AG04450 (cell line): ENCODE measurements at regions not wholly inside any gene's neighbourhood (a gene's known extent, or its start where the extent isn't known, plus 50 kb on each side); places are given as distances from the start of the nearest gene placed in this dataset.

Experiments
- CTCF ChIA-PET: fragments of 300-600, 350-600 bp; formaldehyde crosslinking; extraction: SDS; loops from one replicate; lab custom pipeline; 2022; ENCODE audit warnings: antibody characterized with exemption, inconsistent platforms; lab: Charles Lee
- POLR2A ChIA-PET: fragments of 350-600 bp; formaldehyde crosslinking; extraction: SDS; loops from one replicate; lab custom pipeline; 2021; ENCODE audit warnings: antibody characterized with exemption, inconsistent platforms; lab: Yijun Ruan, JAX
- DNase-seq: peaks from one replicate; pipeline ENCODE4 v3.0.0-alpha.2; 2011; ENCODE audit warnings: low read depth, low spot score
- H3K27ac ChIP-seq: one replicate; pipeline ENCODE4 v1.5.1; 2012; ENCODE audit warnings: low read depth, low read length, control low read depth
- H3K27me3 ChIP-seq: one replicate; pipeline ENCODE4 v1.6.0; 2012; ENCODE audit warnings: low read length; ENCODE audit not compliant: control insufficient read depth, insufficient read depth
- H3K4me3 ChIP-seq: 2 replicates; pipeline ENCODE4 v1.5.1; 2011; ENCODE audit warnings: mild to moderate bottlenecking, low read depth, low read length, control low read depth
- H3K9me3 ChIP-seq: 2 replicates; pipeline ENCODE4 v1.5.1; 2012; ENCODE audit warnings: low read length; ENCODE audit not compliant: control insufficient read depth, insufficient read depth
- CTCF ChIP-seq: IDR thresholded peaks from 2 replicates; pipeline ENCODE4 v1.5.1; 2011; ENCODE audit warnings: low read depth, low read length, control low read depth, inconsistent platforms

- Histone ChIP-seq H3K27ac (no peak overlapping the region), H3K27me3 (no peaks in the 10 kb centered on the region), H3K4me3 (no peak overlapping the region), H3K9me3 (peaks cover 17% of the 10 kb centered on the region)
- TF ChIP-seq CTCF: no peak
- CTCF ChIA-PET: no interaction called here
- DNase-seq: no peak
- POLR2A ChIA-PET: no interaction called here
These were observed 189.6 kb upstream of the SFSWAP start for GRCh38 chr12:131521326-131521725.

- Histone ChIP-seq H3K27ac (no peak overlapping the region), H3K27me3 (no peaks in the 10 kb centered on the region), H3K9me3 (peaks cover 57% of the 10 kb centered on the region), H3K4me3 (no peak overlapping the region)
- ChIA-PET POLR2A (no interaction called here), CTCF (no interaction called here)
- TF ChIP-seq CTCF: no peak
- no peak for DNase-seq
These were observed 184.9 kb upstream of the SFSWAP start for GRCh38 chr12:131525795-131526508.

- POLR2A ChIA-PET: no interaction called here
- H3K4me3 ChIP-seq: no peak overlapping the region
- no peaks in the 10 kb centered on the region for H3K27me3 ChIP-seq
- CTCF ChIA-PET: no interaction called here
- peaks cover 53% of the 10 kb centered on the region for H3K9me3 ChIP-seq
- TF ChIP-seq CTCF: no peak
- DNase-seq: no peak
- H3K27ac ChIP-seq: no peak overlapping the region
These were observed 183.8 kb upstream of the SFSWAP start for GRCh38 chr12:131527092-131527491.

- H3K4me3 ChIP-seq: no peak overlapping the region
- ChIA-PET CTCF (no interaction called here), POLR2A (no interaction called here)
- no peak for TF ChIP-seq CTCF
- no peak overlapping the region for H3K27ac ChIP-seq
- H3K27me3 ChIP-seq: no peaks in the 10 kb centered on the region
- peaks cover 54% of the 10 kb centered on the region for H3K9me3 ChIP-seq
- DNase-seq: no peak
These were observed 183.2 kb upstream of the SFSWAP start for GRCh38 chr12:131527736-131528135.

GRCh38 chr12:131528144-131528543 is 182.7 kb upstream of the SFSWAP start:
- H3K9me3 ChIP-seq: peaks cover 57% of the 10 kb centered on the region
- ChIA-PET POLR2A (no interaction called here), CTCF (no interaction called here)
- TF ChIP-seq CTCF: no peak
- no peak overlapping the region for H3K27ac ChIP-seq
- no peaks in the 10 kb centered on the region for H3K27me3 ChIP-seq
- DNase-seq: no peak
- no peak overlapping the region for H3K4me3 ChIP-seq
